RCC 7860 (cell line): ENCODE measurements at regions not wholly inside any gene's neighbourhood (a gene's known extent, or its start where the extent isn't known, plus 50 kb on each side); places are given as distances from the start of the nearest gene placed in this dataset.
A peak's percentile ranks its signal among the peaks of the same experiment; 100 is the strongest.
"Not testable (repeated sequence)": the region's sequence is repeated elsewhere in the genome, so short reads cannot be mapped to it uniquely, and the experiment has no call there.

Experiments
- DNase-seq: peaks from one replicate; pipeline ENCODE4 v3.0.0-alpha.2; 2015; ENCODE audit warnings: low spot score
- FAIRE-seq: peaks from 2 replicates; lab custom pipeline; 2012; peaks lifted over from hg19 to GRCh38; lab: Jason Lieb, UNC

GRCh38 chr17:64786337-64786736, 124.2 kb upstream of the SMURF2 start:
- FAIRE-seq (no peak), DNase-seq (no peak)

- DNase-seq = no peak
- FAIRE-seq = no peak
Measured at GRCh38 chr17:64785011-64785421, 122.9 kb upstream of the SMURF2 start.

DNA sequence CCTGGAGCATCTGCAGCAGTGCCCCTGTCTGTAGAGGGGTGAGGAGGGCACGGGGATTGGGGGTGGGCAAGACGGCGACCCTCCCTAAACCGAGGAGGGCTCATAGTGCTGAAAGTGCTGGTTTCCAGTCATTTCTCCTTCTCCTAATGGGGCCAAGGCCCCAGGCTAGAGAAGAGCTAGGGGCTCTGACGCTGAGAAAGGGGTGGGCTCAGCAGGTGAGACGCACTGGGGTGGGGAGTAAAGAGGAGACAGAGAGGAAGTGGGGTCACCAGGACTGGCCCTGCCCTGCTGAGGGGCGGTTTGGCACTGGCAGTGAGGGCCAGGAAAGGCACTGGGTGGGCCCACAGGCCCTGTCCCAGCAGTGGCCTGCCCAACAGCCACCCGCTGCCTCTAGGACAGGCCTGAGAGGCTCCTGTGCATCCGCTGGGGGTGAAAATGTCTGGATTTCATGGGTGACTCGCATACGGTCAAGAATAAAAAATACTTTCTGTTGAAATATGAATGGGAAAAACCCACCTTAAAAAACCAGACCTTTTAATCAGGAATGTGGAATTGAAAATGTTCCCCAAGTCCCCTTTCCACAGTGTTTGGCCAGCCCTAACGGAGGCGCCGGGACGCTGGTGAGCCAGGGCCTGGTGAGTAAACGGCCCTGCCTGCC, 122.4 kb upstream of the SMURF2 start:
- DNase-seq (no peak), FAIRE-seq (no peak)

- FAIRE-seq (no peak), DNase-seq (no peak)
Measured at GRCh38 chr17:64783556-64784352, 121.6 kb upstream of the SMURF2 start.

- no peak for DNase-seq
- FAIRE-seq = no peak
Measured at GRCh38 chr17:64783031-64783461, 120.9 kb upstream of the SMURF2 start.

GRCh38 chr17:64781810-64782555, 119.9 kb upstream of the SMURF2 start:
- FAIRE-seq = no peak
- DNase-seq = no peak

- DNase-seq (no peak), FAIRE-seq (no peak)
Measured at GRCh38 chr17:64781014-64781756, 119.1 kb upstream of the SMURF2 start.

DNA sequence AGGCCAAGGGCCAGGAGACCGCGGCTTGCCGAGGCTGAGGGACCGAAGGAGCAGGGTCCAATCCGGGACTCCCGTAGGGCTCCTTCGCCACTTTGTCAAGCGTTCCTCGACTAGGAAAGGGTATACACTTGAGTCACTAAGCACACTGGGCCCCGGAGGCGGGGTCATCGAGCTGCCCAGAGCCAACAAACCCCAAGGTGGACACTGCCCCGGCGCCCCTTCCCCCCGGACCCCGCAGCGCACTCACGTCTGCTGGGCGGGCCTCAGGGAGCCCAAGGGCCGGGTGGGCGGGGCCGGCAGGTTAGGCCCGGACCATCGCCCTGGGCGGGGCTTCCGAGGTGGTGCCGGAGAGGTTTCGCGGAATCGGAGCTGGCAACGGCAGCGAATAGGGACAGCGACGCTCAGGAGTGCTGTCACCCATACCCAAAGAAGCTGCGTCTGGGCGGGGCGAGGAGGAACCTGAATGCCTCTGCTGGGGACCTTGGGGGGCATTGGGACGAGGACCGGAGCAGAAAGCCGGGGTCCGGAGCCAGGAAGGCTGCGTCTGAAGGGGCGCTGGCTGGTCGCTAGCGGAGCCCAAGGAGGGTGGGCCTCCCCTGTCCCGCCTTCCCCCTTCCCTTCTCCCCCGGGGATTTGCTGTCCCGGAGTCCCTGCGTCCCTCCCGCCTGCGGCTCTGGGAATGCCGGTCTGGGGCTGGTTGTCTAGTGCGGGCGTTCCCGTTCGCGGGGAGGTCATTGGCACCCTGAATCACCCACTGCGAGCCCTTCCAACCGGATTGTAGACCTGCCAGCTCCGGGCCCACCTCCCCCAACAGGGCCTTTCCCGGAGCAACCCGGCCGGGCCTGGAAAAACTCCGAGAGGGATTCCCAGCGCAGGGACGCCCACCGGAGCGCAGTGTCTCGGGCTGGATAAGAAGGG, 118.2 kb upstream of the SMURF2 start:
- DNase-seq (no peak), FAIRE-seq (no peak)

DNA sequence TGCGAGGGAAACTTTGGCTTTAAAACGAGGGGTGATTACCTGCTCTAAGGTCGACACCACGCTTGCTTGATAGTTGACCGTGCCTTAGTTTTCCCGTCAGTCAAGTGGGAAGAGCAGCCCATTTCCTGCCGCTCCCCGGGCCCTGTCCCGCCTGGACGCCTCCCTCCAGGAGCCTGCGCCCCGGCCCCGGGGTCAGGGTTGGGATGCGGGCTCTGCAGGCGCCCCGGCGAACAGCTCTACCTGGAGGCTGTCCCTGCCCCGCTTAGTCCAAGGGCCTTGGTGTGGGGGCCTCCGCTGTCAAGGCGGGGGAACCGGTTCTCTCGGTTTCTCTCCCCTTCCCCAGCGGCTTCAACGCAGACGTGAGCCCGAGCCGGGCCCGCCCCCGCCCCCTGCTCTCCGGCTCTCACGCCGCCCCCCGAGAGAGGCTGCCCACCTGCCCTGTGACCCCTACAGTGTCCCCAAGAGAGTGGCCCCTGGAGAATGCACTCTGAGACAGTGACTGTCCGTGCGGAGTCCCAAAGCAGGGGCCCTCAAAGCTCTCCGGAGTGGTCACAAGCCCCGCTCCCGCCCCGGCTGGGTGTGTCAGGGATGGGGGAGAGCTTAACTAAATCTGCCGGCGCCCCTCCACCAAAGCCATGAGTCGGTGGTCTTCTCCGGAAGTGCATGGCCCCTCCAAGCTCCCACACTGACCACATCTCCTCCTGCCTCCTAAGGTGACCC, 117.4 kb upstream of the SMURF2 start:
- FAIRE-seq (no peak), DNase-seq (no peak)

- not testable (repeated sequence) for FAIRE-seq, DNase-seq
Measured at GRCh38 chr17:64779098-64779375, 116.9 kb upstream of the SMURF2 start.

- DNase-seq (no peak), FAIRE-seq (no peak)
Measured at GRCh38 chr17:64778240-64779097, 116.4 kb upstream of the SMURF2 start.

GRCh38 chr17:64777415-64778239, 115.5 kb upstream of the SMURF2 start:
- DNase-seq (no peak), FAIRE-seq (no peak)

DNA sequence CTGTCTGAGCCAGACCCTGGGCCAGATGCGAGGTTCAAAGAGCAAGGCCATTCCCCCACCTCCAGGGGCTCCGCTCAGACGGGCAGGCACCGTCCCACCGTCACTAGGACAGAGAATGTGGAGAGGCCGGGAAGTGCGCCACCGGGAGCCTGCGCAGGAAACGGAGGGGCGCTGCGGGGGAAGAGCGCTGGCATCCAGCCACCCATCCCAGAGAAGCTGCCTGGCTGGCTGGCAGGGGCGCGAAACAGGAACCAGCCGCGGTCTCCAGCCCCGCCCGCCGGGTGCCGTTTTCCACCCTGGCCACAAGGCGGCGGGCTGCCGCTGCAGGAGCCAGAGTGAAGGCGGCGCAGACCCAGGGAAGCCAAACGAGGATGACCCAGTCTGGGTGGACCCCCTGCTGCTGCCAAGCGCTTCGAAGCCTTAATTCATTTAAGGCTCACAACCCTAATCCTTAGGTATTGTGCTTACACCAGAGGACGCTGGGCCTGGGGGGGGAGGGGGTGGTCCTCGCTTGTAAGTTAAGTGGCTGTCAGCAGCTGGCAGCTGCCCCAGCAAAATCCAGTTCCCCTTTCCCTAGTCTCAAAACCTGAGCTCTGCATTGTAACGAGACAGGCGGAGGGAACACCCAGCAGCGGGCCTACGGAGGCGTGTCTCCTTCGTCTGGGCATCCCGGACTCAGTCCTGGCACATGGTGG, 114.8 kb upstream of the SMURF2 start:
- FAIRE-seq (peak; percentile 4), DNase-seq (peak; percentile 66)

DNA sequence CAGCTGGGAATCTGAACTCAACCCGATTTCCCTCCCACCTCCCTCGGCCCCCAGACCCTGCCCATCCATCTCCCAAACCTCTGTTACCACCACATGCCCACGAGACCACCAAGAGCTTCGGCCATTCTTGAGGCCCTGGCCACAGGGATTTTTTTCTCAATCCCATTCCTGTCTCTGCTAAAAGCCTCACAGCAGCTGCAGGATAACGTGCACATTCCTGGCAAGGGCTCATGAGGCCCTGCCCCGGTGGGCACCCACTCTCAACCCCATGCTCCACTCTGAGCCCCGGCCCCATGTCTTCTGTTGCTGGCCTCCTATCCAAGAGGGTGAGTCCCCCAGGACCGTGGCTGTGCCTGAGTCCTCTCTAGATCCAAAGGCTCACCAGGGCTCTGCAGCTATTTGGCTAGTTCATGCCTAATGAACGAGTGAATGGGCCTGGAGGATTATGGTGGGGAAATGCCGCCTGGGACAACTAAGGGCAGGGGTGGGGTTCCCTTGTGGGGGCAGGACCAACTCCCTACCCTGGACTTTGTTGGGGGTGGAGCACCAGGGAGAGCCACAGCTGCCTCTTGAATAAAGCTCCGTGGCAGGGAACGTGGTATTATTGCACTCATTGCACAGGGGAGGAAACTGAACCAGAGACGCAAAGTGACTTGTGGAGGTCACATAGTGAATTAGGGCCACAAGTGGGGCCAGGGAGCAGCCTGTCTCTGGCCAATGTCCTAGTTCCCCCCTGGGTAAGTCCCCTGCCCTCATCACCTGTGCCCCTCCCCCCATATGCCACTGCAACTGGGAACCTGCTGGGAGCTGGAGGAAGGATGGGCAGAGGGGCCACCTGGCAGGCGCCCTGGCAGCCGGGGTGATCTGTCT, 113.8 kb upstream of the SMURF2 start:
- no peak for FAIRE-seq
- no peak for DNase-seq

DNA sequence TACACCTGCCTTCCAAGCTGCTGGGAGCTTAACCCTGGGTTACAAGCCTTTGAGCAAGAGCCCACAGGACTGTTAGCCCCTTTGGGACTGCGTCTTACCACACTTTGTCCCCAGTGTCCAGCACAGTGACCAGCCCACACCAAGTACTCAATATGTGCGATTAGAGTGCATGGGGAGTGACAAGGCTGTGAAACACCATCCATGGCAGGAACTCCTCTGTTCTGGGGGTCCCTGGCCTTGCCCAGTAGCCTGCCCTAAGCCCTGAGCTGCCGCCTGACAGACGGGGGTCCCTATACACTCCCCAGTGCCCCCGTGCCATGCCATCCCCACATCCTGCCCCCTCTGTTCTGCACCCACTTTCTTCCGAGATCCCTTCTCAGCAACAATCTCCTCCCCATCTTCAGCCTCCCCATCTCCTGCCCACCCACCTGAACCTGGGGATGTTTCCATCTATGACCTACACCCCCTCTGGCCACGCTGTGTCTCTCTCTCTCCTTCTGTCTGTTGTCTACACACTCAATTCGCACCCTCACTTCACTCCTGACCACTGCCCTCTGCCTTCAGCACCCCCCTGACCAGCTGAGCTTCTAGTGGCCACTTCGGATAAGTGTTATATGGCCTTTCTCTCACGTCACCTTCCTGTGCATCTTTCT, 112.9 kb upstream of the SMURF2 start:
- DNase-seq (no peak), FAIRE-seq (no peak)
